GM18498 (cell line): ENCODE measurements at regions not wholly inside any gene's neighbourhood (a gene's known extent, or its start where the extent isn't known, plus 50 kb on each side); places are given as distances from the start of the nearest gene placed in this dataset.
"Not testable (repeated sequence)": the region's sequence is repeated elsewhere in the genome, so short reads cannot be mapped to it uniquely, and the experiment has no call there.

Experiments
- ATAC-seq: cut with Tn5 transposase; IDR thresholded peaks from one replicate; pipeline ENCODE4 v1.9.1; 2021; ENCODE audit warnings: mild to moderate bottlenecking, moderate library complexity; ENCODE audit not compliant: unreplicated experiment

DNA sequence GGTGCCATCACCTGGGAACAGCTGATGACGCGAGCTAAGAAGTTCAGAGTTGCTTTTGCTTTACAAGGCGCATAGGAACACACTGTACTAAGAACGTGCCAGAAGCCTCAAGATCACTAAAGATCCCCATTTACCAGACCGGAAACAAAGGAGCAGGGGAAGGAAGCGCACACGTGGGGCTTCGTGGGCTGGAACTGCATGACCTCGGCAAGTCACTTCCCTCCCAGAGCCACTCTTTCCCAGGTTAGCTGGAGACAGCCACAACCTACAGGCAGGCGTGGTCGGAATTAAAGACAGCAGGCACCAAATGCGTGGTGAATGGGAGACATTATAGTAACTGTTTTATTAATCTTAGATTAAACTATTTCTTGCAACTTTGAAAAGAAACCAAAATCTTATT is 154.9 kb upstream of the IQSEC1 start:
- ATAC-seq, result not testable (repeated sequence)

DNA sequence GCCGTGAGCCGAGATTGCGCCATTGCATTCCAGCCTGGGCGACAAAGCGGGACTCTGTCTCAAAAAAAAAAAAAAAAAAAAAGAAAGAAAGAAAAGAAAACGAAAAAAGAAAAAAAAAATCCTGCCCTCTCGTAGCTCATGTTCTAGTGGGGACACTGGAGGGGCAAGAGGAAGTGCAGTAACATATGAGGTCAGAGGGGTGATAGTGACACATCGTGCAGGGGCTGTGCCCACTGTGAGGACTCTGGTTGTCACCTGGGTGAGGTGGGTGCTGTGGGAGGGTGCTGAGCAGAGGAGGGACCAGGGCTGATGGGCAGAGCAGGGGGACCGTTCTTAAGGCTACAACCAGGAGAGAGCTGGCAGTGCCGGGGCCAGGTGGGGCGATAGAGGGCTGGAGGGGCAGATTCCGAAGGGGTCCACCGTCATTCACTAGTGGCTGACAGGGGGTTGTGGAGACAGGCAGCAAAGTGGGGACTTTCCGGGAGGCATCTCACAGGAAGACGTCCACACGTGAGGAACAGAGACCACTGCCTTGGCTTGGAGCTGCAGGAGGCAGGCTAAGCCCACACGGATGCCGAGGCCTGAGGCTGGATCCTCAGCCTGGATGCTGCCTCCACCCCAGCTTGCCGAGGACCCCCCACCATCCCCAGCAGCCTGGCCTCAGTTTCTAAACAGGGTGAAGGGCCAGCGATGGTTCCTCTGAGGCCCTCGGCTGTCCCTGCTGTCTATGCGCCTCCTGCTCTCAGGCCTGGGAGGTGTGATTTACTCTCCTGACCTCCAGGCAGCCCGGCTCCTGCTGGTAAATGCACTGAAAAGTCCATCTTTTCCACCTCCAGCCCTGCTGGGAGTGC is 154.3 kb upstream of the IQSEC1 start:
- ATAC-seq, result no peak

DNA sequence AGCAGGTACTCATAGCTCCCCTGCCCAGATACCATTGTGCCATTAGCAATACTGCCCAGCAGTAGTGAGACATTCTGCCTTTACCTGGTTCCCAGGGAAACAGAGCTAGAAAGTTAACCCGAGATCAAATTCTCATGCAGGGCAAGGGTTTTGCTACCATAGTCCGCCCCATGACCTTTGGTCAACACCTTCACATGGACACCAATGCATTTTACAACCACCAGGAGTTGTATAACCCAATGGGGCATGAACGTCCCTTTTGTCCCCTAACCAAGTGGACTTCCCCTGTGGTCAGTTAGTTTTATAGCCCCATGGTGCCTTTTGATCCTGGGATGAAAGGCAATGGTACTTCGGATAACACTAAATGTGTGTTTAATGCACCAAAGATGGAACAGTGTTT is 151.7 kb upstream of the IQSEC1 start:
- ATAC-seq, result no peak

DNA sequence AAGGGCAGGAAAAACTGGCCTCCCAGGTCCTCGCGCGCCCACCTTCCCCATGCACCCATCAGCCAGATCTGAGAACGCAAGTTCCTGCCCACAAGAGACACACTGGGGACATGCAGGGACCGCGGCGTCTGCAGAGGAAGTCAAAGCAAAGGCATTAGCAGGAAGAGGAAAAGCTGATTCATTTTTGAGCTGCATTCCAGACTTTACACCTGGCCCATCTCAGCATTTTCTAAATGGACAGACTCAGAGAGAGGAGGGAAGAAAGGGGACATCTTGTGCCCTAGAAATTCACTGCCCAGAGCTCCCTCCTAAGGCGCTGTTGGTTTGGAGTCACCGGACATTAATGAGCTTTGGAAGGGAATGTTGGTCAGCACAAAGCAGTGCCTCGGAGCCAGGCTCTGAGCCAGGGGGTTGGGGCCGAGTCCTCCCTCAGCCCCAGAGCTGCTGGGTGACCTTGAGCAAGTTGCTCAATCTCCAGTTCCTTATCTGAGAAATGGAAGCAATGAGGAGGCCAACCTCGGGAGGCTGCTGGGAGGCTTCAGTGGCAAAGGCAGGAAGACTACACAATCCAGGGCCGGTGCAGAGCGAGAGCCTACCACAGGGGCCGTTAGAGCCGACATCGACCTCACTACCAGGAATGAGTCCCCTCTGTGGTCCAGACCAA is 150.5 kb upstream of the IQSEC1 start:
- no peak for ATAC-seq

DNA sequence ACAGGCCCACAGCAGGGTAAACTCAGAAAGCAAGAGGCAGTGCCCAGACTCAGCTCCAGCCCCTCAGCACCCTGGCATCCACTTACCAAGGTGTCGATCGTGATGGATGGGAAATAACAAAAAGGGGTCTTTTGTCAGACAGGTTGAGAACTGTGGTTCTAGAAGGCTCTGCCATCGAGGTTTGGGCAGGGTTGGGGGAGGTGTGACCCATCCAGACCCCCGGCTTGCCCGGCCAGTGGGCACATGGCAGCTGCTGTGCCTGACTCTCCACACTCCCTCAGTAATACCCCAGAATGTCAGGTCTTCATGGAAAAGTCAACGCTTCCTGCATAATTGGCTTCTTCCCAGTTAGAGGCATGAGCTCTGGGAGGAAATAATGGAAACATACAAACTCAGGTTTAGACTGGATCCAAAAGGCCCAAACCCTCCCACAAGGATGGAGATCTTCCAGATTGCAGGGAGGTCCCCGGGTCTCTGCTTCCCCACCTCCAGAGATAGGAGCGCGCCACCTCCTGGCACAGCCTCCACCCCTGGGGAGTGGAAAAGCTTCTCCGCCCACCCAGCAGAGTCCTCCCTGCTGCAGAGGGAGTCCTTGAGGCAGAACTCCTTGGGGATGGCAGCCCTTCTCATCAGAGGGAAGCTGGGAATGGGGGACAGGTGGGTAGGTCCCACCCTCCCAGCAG is 149.8 kb upstream of the IQSEC1 start:
- no peak for ATAC-seq

DNA sequence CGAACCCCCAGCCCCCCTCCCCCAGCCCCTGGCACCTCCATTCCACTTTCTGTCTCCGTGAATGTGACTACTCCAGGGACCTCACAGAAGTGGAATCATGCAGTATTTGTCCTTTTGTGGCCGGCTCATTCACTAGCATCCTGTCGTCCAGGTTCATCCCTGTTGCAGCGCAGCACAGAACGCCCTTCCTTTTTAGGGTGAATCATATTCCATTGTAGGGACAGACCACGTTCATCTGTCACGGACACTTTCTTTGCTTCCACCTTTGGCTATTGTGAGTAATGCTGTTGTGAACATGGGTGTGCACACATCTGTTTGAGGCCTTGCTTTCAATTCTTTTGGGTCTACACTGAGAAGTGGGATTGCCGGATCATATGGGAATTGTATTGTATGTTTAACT is 148.9 kb upstream of the IQSEC1 start:
- no peak for ATAC-seq

DNA sequence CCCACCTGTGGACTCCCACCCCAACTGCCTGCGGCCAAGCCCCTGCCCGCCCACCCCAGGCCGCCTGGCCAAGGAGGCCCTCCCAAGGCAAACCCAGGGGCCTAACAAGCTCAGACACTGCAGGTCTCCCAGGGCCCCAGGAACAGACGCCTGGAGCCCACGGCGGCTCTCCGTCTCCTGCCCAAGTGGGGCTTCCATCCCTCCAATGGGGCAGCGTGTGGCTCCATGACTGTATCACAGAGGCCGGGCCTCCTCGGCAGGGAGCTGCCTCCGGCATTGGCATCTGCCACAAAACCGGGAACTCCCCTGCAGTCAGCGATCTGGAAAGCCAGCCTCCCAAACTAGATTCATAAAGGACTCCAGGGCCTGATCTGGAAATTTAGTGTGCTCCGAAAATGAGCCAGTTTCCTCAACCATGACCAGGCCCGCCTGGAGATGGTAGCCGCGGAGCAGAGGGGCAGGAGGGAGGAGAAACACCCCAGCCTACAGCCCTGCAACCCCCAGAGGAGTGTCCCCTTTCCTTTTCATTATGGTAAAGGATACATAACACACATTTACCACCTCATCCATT is 148.3 kb upstream of the IQSEC1 start:
- ATAC-seq, result no peak

DNA sequence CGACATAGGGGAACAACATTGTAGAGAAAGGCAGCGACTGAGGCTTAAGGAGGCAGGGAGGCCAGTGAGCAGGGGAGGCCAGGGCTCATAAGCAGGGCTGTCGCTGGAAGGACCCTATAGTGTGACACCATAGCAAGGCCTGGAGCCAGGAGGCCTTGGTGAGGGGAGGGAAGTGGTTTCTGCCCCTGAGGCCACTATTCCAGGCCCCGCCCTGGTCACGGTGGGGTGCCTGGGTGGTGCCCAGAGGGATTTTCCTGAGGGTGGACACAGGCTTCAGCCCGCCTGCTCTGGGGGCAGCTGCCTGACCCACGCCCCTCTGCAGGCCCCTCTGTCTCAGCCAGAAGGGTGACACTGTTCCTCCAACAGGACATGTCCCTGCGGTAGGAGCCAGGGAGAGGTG is 147.8 kb upstream of the IQSEC1 start:
- ATAC-seq, result no peak

DNA sequence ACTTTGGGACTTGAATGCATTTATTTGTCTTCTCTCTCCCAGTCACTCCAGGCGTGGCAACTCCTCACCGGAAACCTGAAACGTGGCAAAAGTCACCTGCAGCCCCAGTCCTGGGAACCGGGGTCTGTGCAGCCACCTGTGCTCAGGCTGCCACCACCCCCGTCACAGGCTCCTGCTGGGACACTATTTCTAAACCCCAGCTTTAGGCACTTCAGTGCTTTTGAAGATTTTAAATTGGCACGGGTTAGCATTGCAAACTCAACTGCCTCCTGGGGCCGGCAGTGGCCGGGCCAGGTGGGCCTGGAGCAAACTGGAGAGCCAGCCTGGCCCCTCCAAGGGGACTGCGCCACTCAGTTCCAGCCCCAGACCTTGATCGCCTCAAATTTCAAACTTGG is 146.7 kb upstream of the IQSEC1 start:
- ATAC-seq, result no peak

DNA sequence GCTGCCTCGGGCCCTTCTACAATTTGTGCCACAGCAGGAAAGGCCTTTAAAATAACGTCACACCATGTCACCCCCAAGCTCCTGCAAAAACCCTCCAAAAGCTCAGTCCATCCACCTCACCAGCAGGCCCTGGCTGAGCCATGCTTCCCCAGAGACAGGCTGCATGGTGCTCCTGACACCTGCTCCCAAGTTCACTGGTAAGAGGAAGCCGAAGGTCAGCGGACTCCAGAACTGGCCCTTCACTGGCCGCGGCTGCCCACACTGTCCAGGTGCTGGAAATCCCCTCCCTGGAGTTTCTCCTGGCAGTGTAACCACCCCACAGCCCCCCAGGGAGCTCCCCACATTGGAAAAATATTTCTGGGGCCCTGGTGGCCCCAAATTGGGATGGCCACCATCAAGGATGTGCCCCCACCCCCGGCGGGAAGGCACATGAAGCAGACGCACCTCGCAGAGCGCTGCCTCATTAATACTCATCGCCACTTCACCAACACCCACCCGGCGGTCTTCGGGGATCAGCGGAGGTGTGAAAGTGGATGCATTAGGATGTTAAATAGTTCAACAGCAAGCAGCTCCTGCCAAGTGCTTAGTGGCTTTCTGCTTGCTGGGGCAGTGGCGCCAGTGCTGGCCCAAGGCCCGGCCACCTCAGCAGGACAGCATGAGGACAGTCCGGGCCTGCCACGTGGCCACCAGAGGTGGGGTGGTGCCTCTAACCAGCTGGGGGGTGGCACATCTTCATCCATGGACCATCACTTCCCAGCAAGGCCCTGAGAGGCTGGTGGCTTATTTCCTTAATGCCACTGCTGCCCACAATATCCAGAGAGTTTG is 146.1 kb upstream of the IQSEC1 start:
- ATAC-seq, result no peak

DNA sequence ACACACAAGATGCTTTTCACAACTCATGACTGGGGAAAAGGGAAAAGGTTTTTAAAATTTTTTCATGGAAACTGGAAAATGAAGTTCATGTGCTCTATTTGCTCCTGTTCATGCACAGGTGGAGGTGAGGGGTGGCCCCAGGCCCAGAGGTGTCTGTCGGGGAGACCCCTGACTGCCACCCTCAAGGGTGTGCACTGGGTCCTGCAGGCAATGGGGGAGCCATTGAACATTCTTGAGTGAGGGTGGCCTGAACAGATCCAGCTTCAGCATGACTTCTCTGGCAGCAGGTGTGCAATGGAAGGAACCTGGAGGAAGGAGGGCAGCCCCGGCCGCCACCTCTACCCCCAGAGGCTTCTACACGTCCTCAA is 145.3 kb upstream of the IQSEC1 start:
- no peak for ATAC-seq

DNA sequence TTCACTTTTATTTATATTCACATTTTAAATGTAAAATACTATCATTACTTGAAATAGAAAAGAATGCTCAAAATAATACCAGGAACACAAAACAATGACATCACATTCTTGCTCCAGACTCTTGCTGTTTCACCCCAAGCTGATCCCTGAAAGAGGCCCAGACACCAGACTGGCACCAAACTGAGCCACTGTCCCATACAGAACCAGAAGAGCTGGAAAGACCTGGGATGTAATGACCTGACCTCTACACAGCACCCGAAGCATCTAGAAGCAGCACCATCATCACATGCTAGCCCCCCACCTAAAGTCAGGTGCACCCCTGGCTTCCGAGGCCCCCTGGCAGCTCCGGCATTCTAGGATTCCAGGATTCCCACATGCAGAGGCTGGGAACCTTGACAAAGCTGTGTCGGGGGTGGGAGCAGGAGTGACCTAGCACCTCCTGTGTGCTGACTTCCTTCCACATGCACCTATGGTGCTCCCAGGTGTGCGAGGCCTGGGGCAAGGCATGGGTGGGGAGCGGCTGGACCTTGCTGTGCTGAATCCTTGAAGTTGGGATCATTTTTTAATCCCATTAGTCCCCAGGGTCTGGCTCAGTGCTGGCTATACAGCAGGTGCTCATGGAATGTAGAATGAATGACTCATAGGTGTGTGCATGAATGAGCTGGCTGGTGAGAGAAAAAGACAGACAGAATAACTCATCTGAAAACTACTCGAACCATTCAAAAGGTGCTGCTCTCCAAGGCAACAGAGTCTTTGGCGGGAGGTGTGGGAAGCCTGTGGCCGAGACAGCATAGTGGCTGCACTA is 144.7 kb upstream of the IQSEC1 start:
- no peak for ATAC-seq

DNA sequence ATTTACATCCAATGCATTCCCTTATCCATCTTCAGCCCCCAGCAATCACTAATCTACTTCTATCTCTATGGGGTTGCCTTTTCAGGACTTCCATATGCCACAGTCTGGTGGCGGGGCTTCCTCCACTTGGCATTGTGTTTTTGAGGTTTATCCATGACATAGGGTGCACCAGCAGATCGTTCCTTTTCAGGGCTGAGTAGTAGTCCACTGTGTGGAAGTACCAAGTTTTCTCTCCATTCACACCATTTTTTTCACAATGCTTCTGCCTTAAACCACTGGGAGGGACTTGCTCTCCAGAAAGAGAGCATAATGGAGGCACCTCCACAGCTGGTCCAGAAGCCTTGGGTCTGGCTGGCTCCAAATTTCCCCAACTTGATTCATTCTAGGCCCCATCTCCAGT is 144.0 kb upstream of the IQSEC1 start:
- no peak for ATAC-seq

DNA sequence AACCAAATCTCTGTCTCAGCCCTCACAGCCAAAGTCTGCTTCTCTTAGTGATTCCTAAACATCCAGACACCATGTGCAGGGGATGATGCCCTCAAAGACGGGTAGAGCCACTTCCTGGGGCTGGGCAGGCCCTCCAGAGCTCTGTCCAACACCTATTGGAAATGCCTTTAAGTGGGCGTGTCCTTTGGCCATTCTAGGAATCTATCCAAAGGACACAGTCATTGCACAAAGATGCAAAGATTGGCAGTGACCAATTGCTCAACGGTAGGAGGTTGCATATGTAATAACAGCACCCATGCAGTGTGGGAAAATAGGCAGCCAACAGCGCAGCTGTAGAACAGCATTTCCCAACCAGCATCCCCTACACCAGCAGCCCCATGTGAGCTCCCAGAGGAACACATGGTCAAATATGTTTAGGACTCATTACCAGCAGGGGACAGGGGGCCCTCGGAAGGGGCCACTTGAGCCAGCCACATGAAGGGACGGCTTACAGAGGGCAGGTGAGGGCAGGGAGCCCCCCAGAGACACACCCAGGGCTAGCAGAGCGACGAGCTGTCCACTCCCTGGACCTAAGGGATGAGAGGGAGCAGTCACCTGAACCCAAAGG is 142.8 kb upstream of the IQSEC1 start:
- ATAC-seq, result no peak

DNA sequence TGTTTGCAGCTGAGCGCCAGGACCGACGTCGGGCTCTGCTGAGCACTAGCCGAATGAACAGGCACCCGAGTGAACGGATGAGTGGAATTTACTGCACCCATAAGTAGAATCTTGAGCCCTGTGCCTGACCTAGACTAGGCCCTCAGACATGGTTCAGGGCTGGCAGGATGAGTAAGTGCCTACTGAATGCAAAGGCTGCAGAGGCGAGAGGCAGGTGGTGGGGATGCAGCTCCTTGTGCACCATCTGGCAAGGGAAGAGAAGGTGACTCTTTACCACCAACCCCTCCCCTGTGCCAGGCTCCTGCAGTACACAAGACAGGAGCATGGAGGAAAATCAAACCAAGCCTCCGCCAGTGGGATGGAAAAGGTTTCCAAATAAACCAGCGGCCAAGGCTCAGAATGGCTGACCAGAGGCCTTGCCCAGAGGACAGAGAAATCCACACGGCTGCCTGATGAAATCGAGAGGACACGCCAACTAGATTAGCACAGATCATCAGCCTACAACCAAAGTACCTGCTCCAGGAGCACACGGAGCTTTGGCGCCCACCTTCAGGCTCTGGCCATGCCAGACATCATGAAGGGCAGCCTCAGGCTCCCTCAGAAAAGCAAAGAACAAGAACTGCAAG is 141.7 kb upstream of the IQSEC1 start:
- no peak for ATAC-seq

DNA sequence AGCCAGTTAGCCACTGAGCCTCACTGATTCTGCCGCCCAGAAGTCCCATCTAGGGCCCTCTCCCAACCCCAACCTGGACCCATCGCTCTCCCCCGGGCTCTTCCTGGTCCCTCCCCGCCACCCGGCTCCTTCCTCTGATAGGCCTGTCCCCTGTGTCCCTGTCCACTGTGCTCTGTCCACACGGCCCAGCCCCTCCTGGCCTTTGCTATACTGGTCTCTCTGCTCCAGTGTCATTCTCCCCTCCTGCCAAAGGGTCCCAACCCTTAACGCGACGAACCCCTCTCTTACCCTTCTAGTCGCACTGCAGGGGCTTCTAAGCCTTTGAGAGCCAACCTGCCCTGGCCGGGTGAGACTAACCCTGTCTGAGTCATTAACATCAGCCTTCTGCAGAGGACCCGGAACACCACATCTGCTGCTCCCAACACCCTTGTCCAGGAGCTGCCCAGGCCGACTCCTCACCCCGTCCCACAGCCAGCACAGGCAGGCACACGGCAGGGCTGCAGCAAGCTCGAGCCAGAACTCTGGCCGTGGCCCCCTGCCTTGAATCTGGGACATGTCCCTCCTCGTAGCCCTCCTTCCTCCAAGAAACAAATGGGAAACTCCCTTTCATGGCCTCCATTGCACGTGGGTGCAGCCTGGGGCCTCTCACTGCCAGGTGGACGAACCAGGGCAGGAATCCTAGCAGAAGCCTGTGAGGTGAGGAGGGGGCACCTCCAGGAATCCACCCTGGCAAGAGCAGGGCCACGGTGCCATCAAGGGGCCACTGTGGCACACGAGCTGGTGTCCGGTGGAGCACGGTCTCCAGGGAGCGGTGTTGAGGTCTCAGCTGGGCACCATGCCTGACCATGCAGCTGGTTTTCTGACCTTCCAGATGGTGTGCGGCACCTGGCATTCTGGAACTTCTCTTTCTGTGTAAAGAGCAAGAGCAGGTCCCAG is 140.9 kb upstream of the IQSEC1 start:
- no peak for ATAC-seq

DNA sequence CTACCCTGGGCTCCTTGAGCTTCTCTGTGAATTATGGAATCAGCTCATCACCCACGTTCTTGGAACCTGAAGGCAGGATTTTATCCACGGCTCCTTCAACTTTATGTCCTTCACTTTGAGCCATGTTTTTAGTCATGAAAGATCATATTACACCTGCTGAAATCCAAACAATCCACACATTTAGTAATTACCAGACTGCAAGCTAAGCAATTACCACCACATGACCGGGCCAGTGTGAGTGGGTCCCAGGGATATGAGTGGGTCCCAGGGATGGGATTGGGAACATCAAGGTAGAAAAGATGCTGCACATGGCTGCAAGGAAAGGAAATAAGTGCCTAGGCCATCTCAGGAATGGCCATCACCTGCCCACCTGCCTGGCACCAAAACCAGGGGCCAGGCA is 140.3 kb upstream of the IQSEC1 start:
- no peak for ATAC-seq

DNA sequence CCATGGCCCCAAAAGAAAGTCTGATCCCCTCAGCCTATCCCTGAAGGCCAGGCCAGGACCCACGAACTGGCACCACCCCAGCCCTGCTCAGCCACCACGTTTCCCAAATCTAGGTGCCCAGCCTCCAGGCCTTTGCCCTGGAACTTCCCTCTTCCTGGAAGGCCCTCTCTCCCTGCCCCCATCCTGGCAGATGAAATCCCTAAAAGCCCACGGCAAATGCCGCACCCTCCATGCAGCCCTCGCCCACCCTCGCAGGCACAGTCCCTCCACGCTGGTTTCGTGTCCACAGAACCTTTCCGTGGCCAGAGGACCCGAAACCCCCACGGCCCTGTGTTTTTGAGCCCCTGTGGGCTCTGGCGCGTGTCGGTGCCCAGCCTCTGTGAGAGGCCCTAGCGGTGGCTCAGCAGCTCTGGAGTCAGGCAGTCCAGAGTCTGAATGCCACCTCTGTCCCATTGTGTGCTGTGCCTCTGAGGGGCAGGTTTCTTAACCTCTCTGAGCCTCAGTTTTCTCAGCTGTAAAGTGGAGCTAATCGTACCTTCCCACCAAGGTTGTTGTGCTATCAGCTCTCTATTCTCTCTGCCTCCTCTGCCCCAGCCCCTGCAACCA is 138.5 kb upstream of the IQSEC1 start:
- no peak for ATAC-seq
